GM23338 (cell line): ENCODE measurements at regions not wholly inside any gene's neighbourhood (a gene's known extent, or its start where the extent isn't known, plus 50 kb on each side); places are given as distances from the start of the nearest gene placed in this dataset.

Experiments
- ATAC-seq: fragments of 200-7000 bp; cut with Tn5 transposase; 3 replicates; pipeline ENCODE4 v1.9.1; 2020
- DNase-seq: peaks from one replicate; pipeline ENCODE4 v3.0.0-alpha.2; 2015; ENCODE audit warnings: low spot score
- H2AFZ ChIP-seq: fragments of 200-600 bp; sonication (generic); 2 replicates; pipeline ENCODE4 v1.8.0; 2016; ENCODE audit warnings: antibody characterized with exemption, mild to moderate bottlenecking, moderate library complexity
- H3F3A ChIP-seq: fragments of 200-600 bp; sonication (generic); replicated peaks from 2 replicates; pipeline ENCODE4 v1.8.0; 2017; ENCODE audit warnings: antibody characterized with exemption, mixed run types, low read depth
- H3K27ac ChIP-seq: fragments of 200-600 bp; sonication (generic); 2 replicates; pipeline ENCODE4 v1.6.1; 2016; ENCODE audit warnings: low read depth
- H3K27me3 ChIP-seq: fragments of 200-600 bp; sonication (generic); 2 replicates; pipeline ENCODE4 v1.8.0; 2016; ENCODE audit warnings: mild to moderate bottlenecking, mixed run types, moderate library complexity; ENCODE audit not compliant: insufficient read depth
- H3K36me3 ChIP-seq: fragments of 200-600 bp; sonication (generic); 2 replicates; pipeline ENCODE4 v1.8.0; 2016; ENCODE audit warnings: mild to moderate bottlenecking; ENCODE audit not compliant: insufficient read depth
- H3K4me1 ChIP-seq: fragments of 200-600 bp; sonication (generic); 2 replicates; pipeline ENCODE4 v1.8.0; 2016; ENCODE audit warnings: mild to moderate bottlenecking, moderate library complexity; ENCODE audit not compliant: insufficient read depth
- H3K4me2 ChIP-seq: fragments of 200-600 bp; sonication (generic); 2 replicates; pipeline ENCODE4 v1.7.1; 2017; ENCODE audit warnings: mixed run types
- H3K4me3 ChIP-seq: fragments of 200-600 bp; sonication (generic); 2 replicates; pipeline ENCODE4 v1.6.1; 2016; ENCODE audit warnings: mixed run types
- H3K79me2 ChIP-seq: fragments of 200-600 bp; sonication (generic); replicated peaks from 2 replicates; pipeline ENCODE4 v1.8.0; 2017; ENCODE audit warnings: mild to moderate bottlenecking; ENCODE audit not compliant: insufficient read depth
- H3K9me2 ChIP-seq: fragments of 200-600 bp; sonication (generic); 2 replicates; pipeline ENCODE4 v1.8.0; 2017; ENCODE audit not compliant: insufficient read depth
- H4K20me1 ChIP-seq: fragments of 200-600 bp; sonication (generic); replicated peaks from 2 replicates; pipeline ENCODE4 v1.8.0; 2017; ENCODE audit warnings: mild to moderate bottlenecking; ENCODE audit not compliant: insufficient read depth
- H3K27ac Mint-ChIP-seq: 2 replicates; pipeline ENCODE4 v1.8.0; 2020; ENCODE audit warnings: inconsistent platforms, mild to moderate bottlenecking, moderate library complexity, mixed read lengths
- H3K27me3 Mint-ChIP-seq: 3 replicates; pipeline ENCODE4 v1.8.0; 2022; ENCODE audit warnings: low read depth, mild to moderate bottlenecking, moderate library complexity, mixed read lengths, inconsistent platforms; ENCODE audit not compliant: insufficient read depth, poor library complexity
- H3K36me3 Mint-ChIP-seq: 3 replicates; pipeline ENCODE4 v1.8.0; 2021; ENCODE audit warnings: low read depth, mild to moderate bottlenecking, inconsistent platforms, moderate library complexity, mixed read lengths
- H3K4me1 Mint-ChIP-seq: 3 replicates; pipeline ENCODE4 v1.8.0; 2020; ENCODE audit warnings: mild to moderate bottlenecking, inconsistent platforms, mixed read lengths
- H3K4me3 Mint-ChIP-seq: 3 replicates; pipeline ENCODE4 v1.8.0; 2021; ENCODE audit warnings: moderate library complexity, mild to moderate bottlenecking, inconsistent platforms, mixed read lengths
- H3K9me3 Mint-ChIP-seq: 3 replicates; pipeline ENCODE4 v1.8.0; 2020; ENCODE audit warnings: moderate library complexity, mild to moderate bottlenecking, inconsistent platforms, mixed read lengths
- CREB1 ChIP-seq: fragments of 250-450 bp; sonication (Bioruptor Pico); IDR thresholded peaks from 2 replicates; pipeline ENCODE4 v1.5.0; 2020; ENCODE audit warnings: low read depth, mild to moderate bottlenecking, moderate library complexity
- CTCF ChIP-seq, 2 experiments: fragments of 200-600 bp in 1 of 2; sonication (generic) in 1 of 2; conservative IDR thresholded peaks; 2 replicates each; pipeline versions ENCODE4 v1.5.1 to v1.6.1; 2016 to 2017; ENCODE audit warnings: antibody characterized with exemption in 2 of 2, low read depth in 2 of 2, mild to moderate bottlenecking in 2 of 2, moderate library complexity in 1 of 2
- ETS1 ChIP-seq: IDR thresholded peaks from 2 replicates; pipeline ENCODE4 v1.6.1; 2016; ENCODE audit warnings: antibody characterized with exemption
- EZH2 ChIP-seq: fragments of 200-600 bp; sonication (generic); IDR thresholded peaks from one replicate; pipeline ENCODE4 v1.8.0; 2017; ENCODE audit warnings: antibody characterized with exemption, mild to moderate bottlenecking, low read depth; ENCODE audit not compliant: unreplicated experiment
- EZH2phosphoT487 ChIP-seq: fragments of 200-600 bp; sonication (generic); IDR thresholded peaks from one replicate; pipeline ENCODE4 v1.8.1; 2018; ENCODE audit warnings: antibody characterized with exemption; ENCODE audit not compliant: unreplicated experiment
- JUNB ChIP-seq: IDR thresholded peaks from one replicate; pipeline ENCODE4 v1.6.1; 2016; ENCODE audit warnings: antibody characterized with exemption; ENCODE audit not compliant: unreplicated experiment
- NANOG ChIP-seq: IDR thresholded peaks from 2 replicates; pipeline ENCODE4 v1.6.1; 2016; ENCODE audit warnings: antibody characterized with exemption, borderline replicate concordance
- POLR2AphosphoS5 ChIP-seq: IDR thresholded peaks from 2 replicates; pipeline ENCODE4 v1.6.1; 2016; ENCODE audit warnings: antibody characterized with exemption, low read depth
- REST ChIP-seq: IDR thresholded peaks from one replicate; pipeline ENCODE4 v1.6.1; 2018; ENCODE audit warnings: antibody characterized with exemption; ENCODE audit not compliant: unreplicated experiment
- STAT1 ChIP-seq: IDR thresholded peaks from one replicate; pipeline ENCODE4 v1.6.1; 2016; ENCODE audit warnings: antibody characterized with exemption; ENCODE audit not compliant: unreplicated experiment
- ZNF114 ChIP-seq: fragments of 250-450 bp; sonication (Bioruptor Pico); IDR thresholded peaks from 2 replicates; pipeline ENCODE4 v1.5.0; 2020; ENCODE audit warnings: mild to moderate bottlenecking, moderate library complexity
- ZNF331 ChIP-seq: fragments of 250-450 bp; sonication (Bioruptor Pico); IDR thresholded peaks from 2 replicates; pipeline ENCODE4 v1.5.0; 2020; ENCODE audit warnings: low read depth, mild to moderate bottlenecking, moderate library complexity
- ZNF462 ChIP-seq: fragments of 250-450 bp; sonication (Bioruptor Pico); IDR thresholded peaks from 2 replicates; pipeline ENCODE4 v1.5.0; 2020; ENCODE audit warnings: mild to moderate bottlenecking, moderate library complexity

GRCh38 chr16:64534180-64534780 lies 587.6 kb downstream of the CDH11 start:
- Mint-ChIP-seq H3K27me3 (peaks cover 5% of the 10 kb centered on the region), H3K36me3 (no peaks in the 10 kb centered on the region; the same call in 2 of the 3 replicates), H3K4me1 (peaks cover 28% of the 10 kb centered on the region), H3K27ac (peak overlapping the region; percentile 63; the same call in 1 of the 2 replicates), H3K9me3 (no peaks in the 10 kb centered on the region; the same call in 1 of the 3 replicates), H3K4me3 (no peak overlapping the region)
- Histone ChIP-seq H3K4me1 (peaks cover 30% of the 10 kb centered on the region), H2AFZ (peak overlapping the region; percentile 86), H3F3A (no peaks in the 10 kb centered on the region), H3K27ac (peak overlapping the region; percentile 61; the same call in 1 of the 2 replicates), H3K79me2 (no peaks in the 10 kb centered on the region), H3K9me2 (peaks cover 26% of the 10 kb centered on the region), H3K4me2 (no peak overlapping the region), H3K36me3 (no peaks in the 10 kb centered on the region), H4K20me1 (no peaks in the 10 kb centered on the region), H3K4me3 (no peak overlapping the region), H3K27me3 (no peaks in the 10 kb centered on the region)
- ATAC-seq (peak; percentile 56; the same call in 2 of the 3 replicates), DNase-seq (peak; percentile 1)
- TF ChIP-seq EZH2 (no peak), EZH2phosphoT487 (no peak), CREB1 (CRISPR knock-in tag) (no peak), JUNB (no peak), REST (no peak), CTCF (conservative IDR thresholded peaks at IDR 0.05; ENCODE audit: low read depth in 2 of 2) (no peak), ETS1 (no peak), ZNF462 (CRISPR knock-in tag) (no peak), ZNF331 (no peak), POLR2AphosphoS5 (no peak), ZNF114 (no peak), STAT1 (no peak), NANOG (no peak)
